Type B pancreatic cell (in vitro differentiated cells): ENCODE measurements at regions not wholly inside any gene's neighbourhood (a gene's known extent, or its start where the extent isn't known, plus 50 kb on each side); places are given as distances from the start of the nearest gene placed in this dataset.

Experiments
- DNase-seq: peaks from one replicate; pipeline ENCODE4 v3.0.0; 2021; ENCODE audit warnings: mixed read lengths; ENCODE audit not compliant: unreplicated experiment; ENCODE audit errors: extremely low spot score
- H3K27ac Mint-ChIP-seq: 2 replicates; pipeline ENCODE4 v1.8.0; 2021; ENCODE audit warnings: mild to moderate bottlenecking, mixed read lengths
- H3K27me3 Mint-ChIP-seq: 2 replicates; pipeline ENCODE4 v1.8.0; 2021; ENCODE audit warnings: mixed read lengths
- H3K36me3 Mint-ChIP-seq: 2 replicates; pipeline ENCODE4 v1.8.0; 2021; ENCODE audit warnings: mixed read lengths
- H3K4me1 Mint-ChIP-seq: one replicate; pipeline ENCODE4 v1.8.0; 2021; ENCODE audit warnings: mixed read lengths; ENCODE audit not compliant: unreplicated experiment
- H3K4me3 Mint-ChIP-seq: 2 replicates; pipeline ENCODE4 v1.8.0; 2021; ENCODE audit warnings: mild to moderate bottlenecking, mixed read lengths
- H3K9me3 Mint-ChIP-seq: 2 replicates; pipeline ENCODE4 v1.8.0; 2021; ENCODE audit warnings: mixed read lengths
- TF ChIP-seq, protein P1 (sequence below): fragments of 200-600 bp; sonication (generic); conservative IDR thresholded peaks from 2 replicates; pipeline ENCODE4 v1.5.0; 2021; ENCODE audit warnings: antibody characterized with exemption, mild to moderate bottlenecking

DNA sequence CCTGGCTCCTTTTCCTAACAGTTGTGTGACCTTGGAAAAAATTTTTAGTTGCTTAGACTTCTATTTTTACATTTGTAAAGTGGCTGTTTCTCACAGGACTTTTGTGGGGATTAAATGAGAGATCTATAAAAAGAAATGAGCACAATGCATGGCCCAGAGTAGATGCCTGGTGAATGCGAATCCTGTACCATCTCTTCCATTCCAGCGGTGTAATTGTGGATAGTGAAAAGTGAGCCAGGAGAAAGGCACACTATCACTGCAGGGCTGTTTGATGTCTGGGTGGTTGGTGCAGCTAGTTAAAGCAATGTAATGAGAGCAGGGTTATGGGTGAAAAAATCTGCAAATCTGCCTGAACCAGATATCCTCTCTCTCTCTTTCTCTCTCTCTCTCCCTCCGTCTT lies 347.5 kb upstream of the CITED2 start:
- H3K27me3 Mint-ChIP-seq: no peaks in the 10 kb centered on the region

DNA sequence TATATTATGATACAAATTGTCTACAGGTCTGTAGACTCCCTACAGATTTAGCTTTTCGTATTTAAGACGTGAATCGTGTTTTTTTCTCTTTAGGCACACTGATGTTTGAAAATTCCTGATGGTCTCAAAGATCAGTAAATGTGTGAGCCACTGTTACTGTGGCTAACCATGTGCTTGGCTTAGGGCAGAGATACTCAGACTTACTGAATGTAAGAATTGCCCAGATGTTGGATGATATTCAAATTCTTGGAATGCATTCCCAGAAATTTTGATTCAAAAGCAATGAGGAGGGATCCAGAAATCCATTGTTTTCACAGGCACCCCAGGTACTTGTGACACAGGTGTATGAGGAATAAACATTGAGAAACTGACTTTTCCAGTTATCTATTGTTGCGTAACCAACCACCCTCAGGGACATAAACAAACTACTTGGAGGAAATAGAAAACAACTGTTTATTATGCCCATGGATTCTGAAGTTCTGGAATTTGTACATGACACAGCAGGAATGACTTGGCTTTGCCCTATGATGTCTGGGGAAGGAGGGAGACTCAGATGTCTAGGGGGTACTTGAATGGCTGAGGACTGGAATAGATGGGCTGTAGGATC lies 339.6 kb upstream of the CITED2 start:
- Mint-ChIP-seq H3K27me3 (no peaks in the 10 kb centered on the region), H3K36me3 (no peaks in the 10 kb centered on the region), H3K27ac (no peak overlapping the region), H3K4me3 (no peak overlapping the region), H3K9me3 (peaks cover 2% of the 10 kb centered on the region), H3K4me1 (peaks cover 7% of the 10 kb centered on the region)
- no peak for DNase-seq
- TF ChIP-seq, protein P1, sequence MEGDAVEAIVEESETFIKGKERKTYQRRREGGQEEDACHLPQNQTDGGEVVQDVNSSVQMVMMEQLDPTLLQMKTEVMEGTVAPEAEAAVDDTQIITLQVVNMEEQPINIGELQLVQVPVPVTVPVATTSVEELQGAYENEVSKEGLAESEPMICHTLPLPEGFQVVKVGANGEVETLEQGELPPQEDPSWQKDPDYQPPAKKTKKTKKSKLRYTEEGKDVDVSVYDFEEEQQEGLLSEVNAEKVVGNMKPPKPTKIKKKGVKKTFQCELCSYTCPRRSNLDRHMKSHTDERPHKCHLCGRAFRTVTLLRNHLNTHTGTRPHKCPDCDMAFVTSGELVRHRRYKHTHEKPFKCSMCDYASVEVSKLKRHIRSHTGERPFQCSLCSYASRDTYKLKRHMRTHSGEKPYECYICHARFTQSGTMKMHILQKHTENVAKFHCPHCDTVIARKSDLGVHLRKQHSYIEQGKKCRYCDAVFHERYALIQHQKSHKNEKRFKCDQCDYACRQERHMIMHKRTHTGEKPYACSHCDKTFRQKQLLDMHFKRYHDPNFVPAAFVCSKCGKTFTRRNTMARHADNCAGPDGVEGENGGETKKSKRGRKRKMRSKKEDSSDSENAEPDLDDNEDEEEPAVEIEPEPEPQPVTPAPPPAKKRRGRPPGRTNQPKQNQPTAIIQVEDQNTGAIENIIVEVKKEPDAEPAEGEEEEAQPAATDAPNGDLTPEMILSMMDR: no peak

More for the DNA sequence above, 347.5 kb upstream of the CITED2 start:
- Mint-ChIP-seq H3K4me3 (no peak overlapping the region), H3K4me1 (no peaks in the 10 kb centered on the region), H3K36me3 (peaks cover 2% of the 10 kb centered on the region), H3K27ac (no peak overlapping the region), H3K9me3 (peaks cover 2% of the 10 kb centered on the region)
- DNase-seq: no peak
- TF ChIP-seq, protein P1: no peak

DNA sequence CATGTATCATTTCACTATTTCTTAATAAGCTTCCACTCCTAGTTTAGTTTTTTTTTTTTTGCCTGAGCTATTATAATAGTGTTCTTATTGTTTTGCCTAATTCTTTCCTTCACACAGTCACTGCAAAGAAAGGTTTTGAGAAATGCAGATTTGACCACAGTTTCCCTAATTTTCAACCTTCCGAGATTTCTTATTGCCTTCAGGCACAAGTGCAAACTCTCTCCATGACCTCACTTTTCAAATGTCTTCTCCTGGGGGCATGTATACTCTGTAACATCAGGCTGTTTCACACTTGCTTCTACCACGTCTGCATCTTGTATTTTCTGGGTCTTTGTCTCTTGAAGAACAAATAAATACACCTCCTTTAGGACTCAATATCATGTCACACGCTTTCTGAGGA lies 339.0 kb upstream of the CITED2 start:
- Mint-ChIP-seq H3K27ac (no peak overlapping the region), H3K4me3 (no peak overlapping the region), H3K4me1 (peaks cover 13% of the 10 kb centered on the region), H3K9me3 (peaks cover 6% of the 10 kb centered on the region), H3K27me3 (no peaks in the 10 kb centered on the region), H3K36me3 (no peaks in the 10 kb centered on the region)
- no peak for DNase-seq
- TF ChIP-seq, protein P1: no peak

DNA sequence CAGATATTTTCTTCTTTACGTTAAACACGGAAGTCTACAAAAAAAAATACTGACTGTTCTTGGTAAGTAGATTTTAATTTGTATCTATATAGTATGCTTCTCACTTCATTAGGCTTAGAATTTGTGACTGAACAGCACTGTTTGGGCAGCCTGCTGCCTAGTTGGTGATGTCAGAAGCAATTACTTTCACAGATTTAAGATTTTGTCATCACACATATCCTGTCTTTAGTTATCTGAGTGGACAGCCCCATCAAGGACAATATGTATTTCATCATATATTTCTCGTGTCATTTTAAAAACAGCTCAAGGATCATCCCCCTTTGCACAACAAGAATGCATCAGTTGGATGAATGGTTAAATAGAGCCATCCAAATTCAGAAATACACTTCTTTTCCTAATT lies 338.4 kb upstream of the CITED2 start:
- no peak overlapping the region for H3K4me3 Mint-ChIP-seq
- peaks cover 6% of the 10 kb centered on the region for H3K9me3 Mint-ChIP-seq
- H3K4me1 Mint-ChIP-seq: peaks cover 19% of the 10 kb centered on the region
- H3K27me3 Mint-ChIP-seq: no peaks in the 10 kb centered on the region
- no peak overlapping the region for H3K27ac Mint-ChIP-seq
- TF ChIP-seq, protein P1: no peak
- no peak for DNase-seq
- H3K36me3 Mint-ChIP-seq: no peaks in the 10 kb centered on the region

DNA sequence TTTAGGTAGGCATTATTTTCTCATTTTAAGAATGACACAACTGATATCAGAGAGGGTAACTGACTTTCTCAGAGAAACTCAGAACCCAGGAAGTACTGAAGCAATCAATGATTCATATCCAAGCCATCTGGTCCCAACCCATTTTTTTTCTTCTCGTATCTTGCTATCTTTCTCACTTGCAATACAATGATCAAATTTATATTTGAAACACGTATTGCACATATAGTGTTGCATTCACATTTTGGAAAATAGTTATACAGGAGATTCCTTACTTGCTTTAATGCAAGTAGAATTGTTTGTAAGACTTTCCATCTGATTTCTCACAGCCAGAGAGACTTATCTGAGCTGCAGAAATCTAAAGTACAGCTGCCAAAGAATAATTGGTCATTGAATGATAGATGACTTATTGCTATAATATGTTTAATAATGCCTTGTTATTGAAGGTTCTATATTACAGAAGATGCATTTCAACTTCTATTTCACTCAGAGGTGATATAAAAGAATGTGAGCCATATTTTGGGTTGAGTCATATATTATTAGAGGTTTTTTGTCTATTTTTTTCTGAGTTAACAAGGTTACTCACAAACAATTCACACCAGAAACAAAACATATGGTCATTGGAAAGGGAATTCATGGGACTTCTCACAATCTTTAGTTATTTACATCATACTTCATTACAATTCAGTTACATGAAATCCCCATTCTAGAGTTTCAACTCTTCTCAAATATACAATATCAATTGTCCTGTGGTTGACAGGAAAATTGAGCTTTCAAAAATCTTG lies 337.5 kb upstream of the CITED2 start:
- Mint-ChIP-seq H3K9me3 (peaks cover 6% of the 10 kb centered on the region), H3K27me3 (no peaks in the 10 kb centered on the region), H3K36me3 (no peaks in the 10 kb centered on the region), H3K4me1 (peaks cover 20% of the 10 kb centered on the region), H3K27ac (no peak overlapping the region), H3K4me3 (no peak overlapping the region)
- TF ChIP-seq, protein P1: no peak
- no peak for DNase-seq
